CD4-positive, alpha-beta T cell treated with Interleukin-2 at 100 ng/mL for 4 hours (primary cell): ENCODE measurements at regions not wholly inside any gene's neighbourhood (a gene's known extent, or its start where the extent isn't known, plus 50 kb on each side); places are given as distances from the start of the nearest gene placed in this dataset.
"Not testable (repeated sequence)": the region's sequence is repeated elsewhere in the genome, so short reads cannot be mapped to it uniquely, and the experiment has no call there.

Source experiments
- DNase-seq: peaks from one replicate; pipeline ENCODE4 v3.0.0-alpha.2; 2020; ENCODE audit warnings: low spot score

- no peak for DNase-seq
Measured at GRCh38 chr2:199131876-199132275, 325.9 kb downstream of the SATB2 start.

- no peak for DNase-seq
Measured at GRCh38 chr2:199131136-199131655, 326.5 kb downstream of the SATB2 start.

GRCh38 chr2:199130501-199130900, 327.2 kb downstream of the SATB2 start:
- DNase-seq, result no peak

GRCh38 chr2:199128476-199129229, 329.1 kb downstream of the SATB2 start:
- DNase-seq, result no peak

- DNase-seq, result no peak
Measured at GRCh38 chr2:199119796-199120195, 337.9 kb downstream of the SATB2 start.

GRCh38 chr2:199118673-199119112, 339.0 kb downstream of the SATB2 start:
- DNase-seq, result no peak

GRCh38 chr2:199115169-199115568, 342.6 kb downstream of the SATB2 start:
- DNase-seq, result no peak

- no peak for DNase-seq
Measured at GRCh38 chr2:199113111-199113510, 344.6 kb downstream of the SATB2 start.

DNA sequence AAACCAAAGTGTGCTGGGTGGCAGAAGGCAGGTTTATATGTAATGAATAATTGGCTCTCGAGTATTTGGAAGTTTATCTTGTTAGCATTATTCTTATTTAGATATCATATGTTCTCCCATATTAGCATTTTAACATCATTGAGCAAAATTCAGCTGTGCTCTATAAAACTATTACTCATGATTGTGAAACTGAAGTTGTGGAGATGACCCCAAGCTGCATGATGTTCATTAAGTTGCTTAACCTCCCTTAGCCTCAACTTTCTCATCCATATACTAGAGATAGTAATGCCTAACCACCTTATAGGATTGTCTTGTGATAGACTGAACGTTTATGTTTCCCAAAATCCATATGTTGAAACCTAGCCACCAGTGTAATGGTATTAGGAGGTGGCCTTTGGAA, 346.3 kb downstream of the SATB2 start:
- DNase-seq, result no peak

GRCh38 chr2:199108056-199108455, 349.7 kb downstream of the SATB2 start:
- no peak for DNase-seq

DNA sequence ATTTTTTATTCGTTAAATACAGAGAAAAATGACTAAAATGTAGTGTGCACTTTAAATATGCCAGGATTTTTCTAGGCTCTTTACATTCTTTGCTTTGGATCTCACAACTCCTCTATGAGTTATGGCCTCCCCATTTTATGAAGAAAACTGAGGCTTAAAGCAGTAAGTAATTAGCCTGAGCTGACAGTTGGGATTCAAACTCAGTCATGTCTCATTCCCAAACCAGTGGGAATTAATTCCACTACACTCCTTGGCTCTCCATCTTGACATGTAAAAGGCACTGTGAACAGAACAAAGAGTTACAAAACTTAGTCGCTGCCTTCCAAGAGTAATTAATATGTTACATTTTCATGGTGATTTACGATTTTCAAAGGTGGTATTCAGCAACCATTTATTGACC, 351.9 kb downstream of the SATB2 start:
- no peak for DNase-seq

- no peak for DNase-seq
Measured at GRCh38 chr2:199101487-199101886, 356.3 kb downstream of the SATB2 start.

DNA sequence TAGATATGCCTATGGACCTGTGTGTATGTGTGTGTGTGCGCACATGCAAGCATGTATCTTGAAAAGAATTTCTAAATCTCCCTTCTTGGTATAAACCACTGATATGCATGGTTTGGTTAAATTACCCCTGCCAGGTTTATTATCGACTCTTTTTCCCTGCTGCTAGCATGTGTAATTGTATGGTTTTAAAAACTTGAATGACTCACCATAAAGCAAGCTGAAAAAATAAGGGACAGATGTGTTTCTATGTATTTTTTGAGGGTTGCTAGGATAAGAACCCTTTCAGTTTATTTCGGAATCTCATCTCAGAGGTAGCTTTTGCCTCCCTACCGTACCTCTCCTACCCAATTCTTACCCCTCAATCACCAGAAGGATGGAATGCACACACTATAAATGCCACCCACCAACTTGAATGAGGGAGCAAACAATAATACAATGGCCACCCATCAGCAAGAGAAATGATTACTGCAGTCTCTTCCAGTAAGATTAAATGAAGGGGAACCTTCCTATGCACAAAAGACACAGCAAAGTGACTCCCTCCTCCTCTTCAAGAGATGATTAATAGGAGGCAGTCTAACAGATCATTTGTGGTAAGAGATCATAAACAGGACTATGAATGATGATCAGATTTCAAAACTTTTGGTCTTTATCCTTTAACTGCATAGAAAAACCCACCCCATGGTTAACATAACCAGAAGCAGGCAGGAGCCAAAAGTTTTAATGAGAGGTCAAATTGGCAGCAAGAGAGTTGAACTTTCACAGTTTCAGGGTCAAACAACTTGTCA, 357.2 kb downstream of the SATB2 start:
- DNase-seq, result no peak

DNA sequence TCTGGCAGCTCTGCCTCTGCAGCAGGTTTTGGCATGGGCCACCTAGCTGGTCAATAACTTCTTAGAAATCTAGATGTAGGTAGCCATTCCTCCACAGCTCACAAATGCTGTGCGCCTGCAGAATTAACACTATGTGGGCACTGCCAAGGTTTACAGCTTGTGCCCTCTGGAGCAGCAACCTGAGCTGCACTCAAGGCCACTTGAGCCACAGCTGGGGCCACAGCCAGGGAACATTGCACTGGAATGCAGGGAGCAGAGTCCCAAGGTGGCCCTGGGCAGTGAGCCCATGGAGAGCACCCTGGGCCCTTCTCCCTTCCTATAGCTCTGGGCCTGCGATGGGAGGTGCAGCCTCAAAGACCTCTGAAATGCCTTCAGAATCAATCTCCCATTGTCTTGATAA, 365.3 kb downstream of the SATB2 start:
- no peak for DNase-seq

DNA sequence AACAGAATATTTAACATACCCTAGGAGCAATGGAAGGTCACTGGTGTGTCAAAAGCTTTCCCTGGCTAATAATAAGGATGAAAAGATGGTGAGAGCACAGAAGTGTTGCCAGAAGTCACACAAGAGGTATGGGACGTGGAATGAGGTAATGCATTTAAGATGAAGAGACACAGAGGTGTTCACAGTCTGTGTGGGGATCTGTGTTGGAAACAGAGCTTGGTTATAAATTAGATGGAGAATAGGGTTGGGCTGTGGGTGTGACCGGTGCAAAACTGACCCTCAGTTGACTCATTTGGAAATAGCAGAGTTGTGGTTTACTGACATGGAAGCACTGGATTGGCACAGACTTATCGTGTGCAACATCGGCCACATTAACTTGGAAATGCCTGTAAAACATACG, 372.5 kb downstream of the SATB2 start:
- no peak for DNase-seq

- no peak for DNase-seq
Measured at GRCh38 chr2:199070322-199070949, 387.3 kb downstream of the SATB2 start.

- no peak for DNase-seq
Measured at GRCh38 chr2:199064201-199064600, 393.5 kb downstream of the SATB2 start.

GRCh38 chr2:199057936-199058335, 399.8 kb downstream of the SATB2 start:
- no peak for DNase-seq

DNA sequence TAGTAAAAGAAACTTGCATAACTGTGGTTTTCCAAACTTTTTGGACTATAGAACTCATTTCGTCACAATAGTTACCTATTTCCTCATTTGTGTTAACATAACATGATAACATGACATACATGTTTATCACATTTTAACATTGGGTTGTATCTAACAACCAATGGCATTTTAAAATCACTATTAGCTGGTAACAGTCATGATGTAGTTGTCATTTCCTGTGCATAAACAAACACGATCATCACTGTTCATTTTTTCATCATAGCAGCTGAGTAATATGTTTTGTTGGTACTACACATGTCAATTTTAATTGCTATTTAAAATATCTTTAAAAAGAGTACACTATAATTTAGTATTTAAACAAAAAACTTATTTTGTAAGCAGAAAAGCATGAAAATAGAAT, 402.4 kb downstream of the SATB2 start:
- no peak for DNase-seq

DNA sequence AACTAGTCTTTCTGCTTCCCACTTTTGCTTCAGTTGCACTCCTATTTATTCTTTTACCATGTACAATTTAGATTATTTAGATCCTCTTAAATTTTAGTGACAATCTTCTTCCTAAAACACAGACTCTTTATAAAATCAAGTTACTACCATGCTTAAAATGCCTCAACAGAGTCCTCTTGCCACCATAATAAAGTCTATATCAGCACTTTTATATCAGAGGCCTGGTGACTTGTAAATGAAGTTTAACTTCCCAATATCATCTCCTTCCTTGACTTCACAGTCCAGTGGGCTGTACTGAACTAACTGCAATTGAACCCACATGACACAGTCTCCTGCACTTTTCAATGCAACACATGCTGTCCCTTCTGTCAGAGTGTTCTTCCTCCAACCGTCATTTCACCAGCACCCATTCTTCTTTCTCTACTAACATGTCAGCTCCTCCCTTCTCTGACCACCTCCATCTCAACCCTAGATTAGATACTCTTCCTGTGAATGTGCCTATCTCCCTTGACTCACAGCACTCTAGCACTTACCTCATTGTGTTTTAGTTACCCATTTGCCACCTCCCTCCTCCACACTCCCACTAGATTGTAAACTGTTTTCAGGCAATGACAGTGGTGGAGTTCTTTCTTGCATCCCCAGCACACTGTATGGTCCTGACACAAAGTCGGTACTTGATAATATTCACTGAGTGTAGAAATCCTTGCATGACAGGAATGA, 414.9 kb downstream of the SATB2 start:
- DNase-seq, result no peak

GRCh38 chr2:199040522-199040921, 417.2 kb downstream of the SATB2 start:
- DNase-seq, result no peak

- not testable (repeated sequence) for DNase-seq
Measured at GRCh38 chr2:199033761-199034160, 424.0 kb downstream of the SATB2 start.
